HG03457 (cell line): ENCODE measurements at regions not wholly inside any gene's neighbourhood (a gene's known extent, or its start where the extent isn't known, plus 50 kb on each side); places are given as distances from the start of the nearest gene placed in this dataset.

Experiments
- ATAC-seq: cut with Tn5 transposase; IDR thresholded peaks from one replicate; pipeline ENCODE4 v1.9.1; 2021; ENCODE audit warnings: moderate number of reproducible peaks; ENCODE audit not compliant: unreplicated experiment

DNA sequence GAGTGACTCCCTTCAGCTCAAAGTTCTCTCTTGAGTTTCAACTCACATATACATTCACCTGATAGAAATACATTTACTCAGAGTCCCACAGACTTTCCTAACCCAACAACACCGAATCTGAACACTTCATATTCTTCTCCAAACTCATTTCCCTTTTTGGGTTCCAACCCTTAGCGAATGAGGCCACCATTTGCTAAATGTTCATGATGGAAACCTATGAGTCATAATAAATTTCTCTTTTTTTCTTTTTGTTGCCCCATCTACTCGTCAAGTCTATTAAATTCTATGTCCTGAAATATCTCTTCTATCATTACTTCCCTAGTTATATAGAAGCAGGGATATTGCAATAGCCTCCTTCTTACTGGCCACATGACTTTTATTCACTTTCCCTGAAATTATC is 100.1 kb downstream of the HLX start:
- ATAC-seq = no peak

DNA sequence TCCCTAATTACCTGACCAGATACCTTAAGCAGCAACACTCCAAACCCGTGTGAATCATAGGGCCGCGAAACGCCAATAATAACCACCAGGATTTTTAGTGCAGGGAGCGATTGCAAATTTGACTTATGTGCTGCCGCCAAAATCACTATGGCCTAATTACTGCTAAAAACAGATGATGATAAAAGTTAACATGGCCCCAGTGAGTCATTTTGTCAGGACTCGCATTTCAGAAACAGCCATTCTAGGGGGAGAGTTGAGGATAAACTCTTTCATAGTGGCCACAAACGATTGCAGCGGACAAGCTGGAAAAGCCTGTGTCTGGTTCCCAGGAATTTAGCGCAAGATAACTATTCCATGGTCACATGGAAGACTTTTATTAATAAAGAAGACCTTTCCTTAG is 103.4 kb downstream of the HLX start:
- ATAC-seq = no peak

DNA sequence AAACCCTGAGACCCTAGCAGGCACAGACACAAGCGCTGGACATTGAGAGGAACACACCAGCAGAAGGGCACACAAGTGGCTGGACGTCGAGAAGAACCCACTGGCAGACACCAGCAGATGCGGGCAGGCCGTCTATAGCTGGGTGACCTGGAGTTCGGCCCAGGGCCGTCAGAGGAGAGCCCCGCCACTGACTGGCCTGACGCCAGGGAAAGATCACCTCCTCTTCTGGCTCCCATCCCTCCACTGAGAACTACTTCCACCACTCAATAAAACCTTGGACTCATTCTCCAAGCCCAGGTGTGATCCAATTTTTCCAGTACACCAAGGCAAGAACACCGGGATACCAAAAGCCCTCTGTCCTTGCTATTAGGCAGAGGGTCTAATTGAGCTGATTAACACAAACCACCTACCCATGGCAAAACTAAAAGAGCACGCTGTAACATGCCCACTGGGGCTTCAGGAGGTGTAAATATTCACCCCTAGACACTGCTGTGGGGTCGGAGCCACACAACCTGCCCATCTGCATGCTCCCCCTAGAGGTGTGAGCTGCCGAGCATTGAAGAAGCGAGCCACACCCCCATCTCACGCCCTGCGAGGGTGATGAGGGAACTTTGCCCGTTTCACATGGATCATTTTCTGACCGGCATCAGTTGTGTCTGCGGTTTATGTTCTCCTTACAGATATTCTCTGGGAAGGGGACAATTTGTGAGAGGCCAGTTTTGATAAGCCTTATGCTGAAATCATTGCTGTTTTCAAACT is 104.8 kb downstream of the HLX start:
- ATAC-seq = no peak

DNA sequence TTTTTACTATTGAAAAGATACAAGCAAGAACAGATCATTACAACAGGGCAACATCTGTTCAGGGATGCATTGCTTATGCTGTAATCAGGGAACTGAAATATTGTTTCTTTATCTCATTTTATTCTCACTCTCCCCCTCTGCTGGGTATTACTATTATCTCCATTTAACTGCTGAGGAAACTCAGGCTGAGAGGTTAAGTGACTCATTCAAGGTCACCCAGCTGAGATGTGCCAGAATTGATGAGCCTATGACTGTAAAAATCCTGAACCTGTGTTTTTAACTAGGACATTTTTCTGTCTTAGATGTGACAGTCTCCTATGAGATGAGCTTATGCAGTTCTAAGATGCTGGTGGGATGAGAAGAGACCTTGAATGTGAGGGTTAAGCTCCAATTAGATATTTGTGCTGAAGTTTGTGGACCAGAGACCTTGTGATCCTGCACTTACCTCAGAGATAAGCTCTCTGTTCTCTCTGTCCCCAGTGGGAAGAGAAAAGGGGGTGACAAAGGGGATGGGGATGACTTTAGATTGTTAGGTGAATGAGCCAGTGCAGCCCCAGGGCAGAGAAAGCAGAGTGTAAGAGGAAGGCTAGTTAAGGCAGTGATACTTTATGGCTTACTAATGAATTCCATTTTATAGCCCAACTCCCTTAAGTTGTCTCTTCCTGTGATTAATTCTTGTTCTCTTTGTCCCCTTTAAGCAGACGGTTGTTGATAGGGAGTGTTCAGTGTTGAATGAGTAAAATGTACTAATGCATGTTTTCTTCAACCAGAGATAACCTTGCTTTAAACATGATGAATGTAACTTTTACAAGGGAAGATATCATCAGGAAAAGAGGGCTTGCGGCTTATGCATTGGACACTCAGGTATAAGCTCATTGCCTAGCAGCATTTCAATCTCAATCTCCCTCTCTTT is 111.4 kb downstream of the HLX start:
- no peak for ATAC-seq

DNA sequence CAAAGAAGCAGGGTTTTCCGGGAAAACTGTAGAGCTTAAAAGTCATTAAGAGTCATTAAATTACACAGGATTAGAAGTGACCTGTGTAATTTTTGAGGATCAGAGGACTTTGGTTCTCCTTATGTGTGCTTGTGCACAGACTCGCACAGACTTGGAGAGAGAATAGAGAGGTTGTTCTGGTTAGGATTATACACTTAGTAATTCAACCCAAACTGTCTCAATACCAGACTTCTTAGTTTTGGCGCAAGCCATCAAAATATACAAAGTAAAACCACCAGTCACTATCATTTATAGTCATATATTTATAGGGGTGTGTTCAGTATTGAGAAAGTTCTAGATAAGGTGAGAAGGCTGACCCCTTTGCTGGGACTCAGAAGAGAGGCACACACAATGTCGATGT is 112.3 kb downstream of the HLX start:
- ATAC-seq = no peak

DNA sequence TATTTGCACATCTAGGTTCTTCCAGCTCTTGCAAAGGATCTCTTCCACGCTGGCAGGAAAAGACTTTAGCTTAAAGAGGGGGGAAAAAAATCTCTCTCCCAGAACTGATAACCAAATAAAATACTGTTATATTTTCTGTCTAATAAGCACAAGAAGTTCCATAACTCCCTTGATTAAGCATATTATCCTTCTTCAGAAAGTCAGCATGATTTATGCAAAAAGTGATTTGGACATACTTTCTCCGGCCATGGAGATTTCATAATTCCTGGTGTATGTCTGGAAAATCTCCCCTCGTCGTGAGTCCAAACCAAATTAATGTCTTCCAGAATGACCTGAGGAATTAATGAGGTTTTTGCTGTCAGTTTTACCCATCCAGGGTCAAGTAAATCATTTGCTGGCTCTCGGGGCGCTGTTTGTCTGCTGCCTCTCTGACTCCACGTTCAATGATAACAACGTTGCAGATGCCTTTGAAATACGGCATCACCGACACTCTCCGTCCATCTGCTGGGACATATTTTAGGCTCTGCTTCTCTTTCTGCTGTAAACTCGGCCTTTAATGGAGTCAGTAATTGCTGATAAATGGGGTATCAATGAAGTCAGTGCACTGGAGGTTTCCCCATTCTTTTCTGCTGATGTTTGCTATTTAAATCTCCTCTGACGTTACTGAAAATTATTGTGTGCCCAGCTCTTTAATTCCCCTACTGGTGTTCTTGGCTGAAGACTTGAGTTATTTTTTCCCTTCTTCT is 112.9 kb downstream of the HLX start:
- ATAC-seq = no peak

DNA sequence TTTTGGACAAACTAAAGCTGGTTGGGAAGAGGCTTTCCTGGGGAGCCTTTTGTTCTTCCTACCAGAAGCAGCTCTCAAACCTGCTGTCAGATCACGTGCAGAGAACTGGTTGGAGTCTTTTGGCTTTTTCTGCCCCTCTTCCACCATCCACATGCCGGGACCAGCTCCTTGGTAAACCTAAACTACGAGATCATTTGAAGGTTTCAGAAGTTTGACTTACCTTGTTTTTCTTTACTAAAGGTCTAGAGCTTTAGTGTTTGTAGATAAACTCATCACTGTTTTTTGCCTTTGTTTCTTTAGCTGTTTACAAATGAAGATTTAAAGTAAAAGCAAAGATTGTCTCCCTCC is 113.4 kb downstream of the HLX start:
- no peak for ATAC-seq

DNA sequence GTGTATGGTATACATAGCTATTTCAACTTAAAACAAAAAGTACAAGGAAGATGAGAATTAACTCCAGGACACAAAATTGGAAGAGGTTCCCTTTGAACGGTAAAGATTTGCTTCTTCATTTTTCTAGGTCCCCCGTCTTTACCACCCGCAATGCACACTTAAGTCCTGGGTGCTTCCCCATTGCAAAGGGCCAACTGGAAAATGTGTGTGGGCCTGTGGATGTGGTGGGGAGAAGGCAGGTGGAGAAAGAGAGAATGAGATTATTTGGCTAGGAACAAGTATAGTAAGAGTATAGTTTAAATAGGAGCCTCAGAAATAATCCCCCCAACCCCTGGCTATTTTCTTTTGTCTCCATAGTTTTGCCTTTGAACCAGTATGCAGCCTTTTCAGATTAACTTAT is 115.4 kb downstream of the HLX start:
- no peak for ATAC-seq

DNA sequence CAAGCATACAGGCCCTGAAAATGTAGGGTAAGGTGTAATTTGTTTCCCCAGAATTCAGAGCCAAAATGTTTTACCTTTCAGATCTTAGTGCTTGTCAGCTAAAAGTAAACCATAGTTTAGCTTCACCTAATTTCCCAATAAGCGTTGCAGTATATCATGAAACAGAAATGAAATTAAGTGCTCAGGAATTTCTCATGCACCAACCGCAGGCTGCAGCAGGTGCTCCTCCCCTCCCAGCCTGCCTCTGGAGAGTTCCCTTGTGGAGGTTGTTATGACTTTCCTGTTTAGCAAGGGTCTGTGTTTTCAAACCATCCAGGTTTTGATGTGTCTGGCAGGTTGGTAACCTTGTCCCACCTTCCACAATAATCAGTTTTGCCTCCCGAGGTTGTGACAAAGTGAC is 118.5 kb downstream of the HLX start:
- no peak for ATAC-seq

DNA sequence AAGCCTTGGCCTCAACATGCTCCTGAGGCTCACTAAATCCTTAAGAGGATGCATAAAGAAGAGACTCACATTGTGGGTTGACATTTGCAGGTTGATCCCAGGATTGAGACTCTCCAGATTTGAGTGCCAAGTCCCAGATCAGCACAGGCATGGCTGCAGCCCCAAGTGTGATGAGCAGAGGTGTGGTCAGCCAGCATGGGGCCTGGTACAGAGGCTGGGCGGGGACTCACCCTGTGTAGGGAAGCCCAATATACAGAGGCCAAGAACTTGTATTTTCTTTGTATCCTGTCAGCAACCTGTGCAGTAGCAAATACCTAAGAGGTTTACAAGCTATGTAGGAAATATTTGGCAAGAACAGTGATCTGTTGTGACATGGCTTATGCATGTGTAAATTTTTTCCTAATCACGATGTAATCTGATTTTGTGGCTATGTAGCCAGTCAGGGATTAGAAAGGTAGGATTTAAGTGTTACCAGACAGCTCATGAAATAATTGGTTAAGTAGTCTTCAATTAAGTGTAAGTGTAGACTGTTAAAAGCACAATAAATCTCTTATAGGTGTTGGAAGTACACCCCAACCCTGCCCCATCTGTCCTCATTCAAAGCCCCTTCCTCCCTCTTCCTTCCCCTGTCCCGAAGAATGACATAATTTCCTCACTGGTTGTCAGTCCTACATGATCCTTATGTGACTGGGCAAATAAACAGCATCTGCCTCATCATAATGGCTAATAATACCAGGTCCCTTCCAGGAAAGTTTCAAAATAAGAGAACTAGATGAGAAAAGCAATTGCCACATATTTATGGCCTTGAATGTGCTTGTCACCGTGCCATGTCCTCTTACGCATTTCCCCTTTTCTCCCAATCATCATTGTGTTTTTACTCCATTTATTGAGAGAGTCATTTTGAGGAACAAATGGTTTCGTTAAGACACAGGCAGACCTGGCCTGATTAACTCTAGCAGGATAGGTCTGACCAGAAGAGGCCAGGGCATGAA is 120.9 kb downstream of the HLX start:
- no peak for ATAC-seq

DNA sequence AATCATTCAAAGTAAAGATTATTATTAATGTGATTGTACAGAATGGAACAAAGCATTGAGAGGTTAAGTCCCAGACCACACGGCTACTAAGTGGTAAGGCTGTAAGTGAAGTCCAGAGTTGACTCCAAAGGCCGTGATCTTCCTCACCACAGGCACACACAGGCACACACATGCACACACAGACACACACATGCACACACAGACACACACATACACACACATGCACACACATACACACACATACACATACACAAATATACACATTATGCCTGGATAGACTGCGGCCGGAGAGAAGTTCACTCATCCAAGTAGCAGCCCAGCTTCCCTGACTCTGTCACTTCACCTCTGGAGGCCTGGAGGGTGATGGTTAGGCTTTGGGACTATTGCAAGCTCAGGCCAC is 121.9 kb downstream of the HLX start:
- no peak for ATAC-seq

DNA sequence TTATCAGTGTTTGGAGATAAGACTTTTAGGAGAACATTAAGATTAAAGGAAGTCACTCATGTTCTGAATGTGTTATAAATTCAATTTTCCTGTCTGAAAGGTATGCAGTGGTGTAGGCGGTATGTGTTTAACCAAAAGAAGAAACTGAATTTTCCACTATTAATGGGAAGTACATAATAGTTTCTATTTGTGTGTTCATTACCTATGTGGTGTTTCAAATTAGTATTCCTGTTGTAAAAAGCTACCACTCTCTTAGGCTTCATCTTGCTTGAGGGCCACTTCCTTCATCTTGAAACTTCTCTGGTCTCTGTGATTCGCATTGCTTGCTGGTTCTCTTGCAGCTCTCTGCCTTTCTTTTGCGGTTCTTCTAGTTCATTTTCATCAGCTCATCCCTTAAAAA is 123.4 kb downstream of the HLX start:
- ATAC-seq = no peak

DNA sequence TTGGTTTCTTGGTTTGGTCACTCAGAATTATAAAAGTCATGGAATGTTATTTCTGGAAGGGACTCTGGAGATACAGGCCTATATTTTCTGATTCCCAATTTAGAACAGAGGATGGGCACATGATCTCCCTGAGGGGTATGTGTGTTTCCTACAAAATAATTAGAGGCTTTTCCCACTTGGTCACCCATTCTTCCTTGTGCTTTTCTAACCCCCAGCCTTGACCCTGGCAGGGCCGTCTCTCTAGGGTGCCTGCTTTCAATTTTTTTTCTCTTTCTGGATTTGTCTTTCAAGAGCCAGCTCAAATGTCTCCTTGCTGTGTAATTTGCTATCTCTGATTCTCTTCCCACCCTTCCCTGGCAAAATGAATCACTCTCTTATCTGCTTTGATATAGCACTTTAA is 131.9 kb downstream of the HLX start:
- no peak for ATAC-seq

DNA sequence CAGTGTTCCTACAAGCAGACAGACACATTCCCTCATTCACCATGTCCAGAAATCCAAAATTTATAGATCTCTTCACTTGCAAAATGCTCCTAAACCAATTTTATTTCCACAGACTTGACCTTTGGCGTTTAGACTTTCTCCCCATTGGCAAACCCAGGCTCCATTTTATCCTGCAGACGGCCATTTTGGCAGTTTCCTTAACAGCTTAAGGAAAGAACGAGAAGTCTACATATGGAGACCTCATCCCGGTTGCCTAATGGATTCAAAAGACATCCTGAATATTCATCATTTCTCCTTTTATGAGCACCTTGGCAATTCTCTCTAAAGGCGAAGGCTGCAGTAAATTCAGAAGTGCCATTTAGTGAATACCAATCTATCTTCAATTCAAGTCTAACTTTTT is 132.9 kb downstream of the HLX start:
- ATAC-seq = no peak

DNA sequence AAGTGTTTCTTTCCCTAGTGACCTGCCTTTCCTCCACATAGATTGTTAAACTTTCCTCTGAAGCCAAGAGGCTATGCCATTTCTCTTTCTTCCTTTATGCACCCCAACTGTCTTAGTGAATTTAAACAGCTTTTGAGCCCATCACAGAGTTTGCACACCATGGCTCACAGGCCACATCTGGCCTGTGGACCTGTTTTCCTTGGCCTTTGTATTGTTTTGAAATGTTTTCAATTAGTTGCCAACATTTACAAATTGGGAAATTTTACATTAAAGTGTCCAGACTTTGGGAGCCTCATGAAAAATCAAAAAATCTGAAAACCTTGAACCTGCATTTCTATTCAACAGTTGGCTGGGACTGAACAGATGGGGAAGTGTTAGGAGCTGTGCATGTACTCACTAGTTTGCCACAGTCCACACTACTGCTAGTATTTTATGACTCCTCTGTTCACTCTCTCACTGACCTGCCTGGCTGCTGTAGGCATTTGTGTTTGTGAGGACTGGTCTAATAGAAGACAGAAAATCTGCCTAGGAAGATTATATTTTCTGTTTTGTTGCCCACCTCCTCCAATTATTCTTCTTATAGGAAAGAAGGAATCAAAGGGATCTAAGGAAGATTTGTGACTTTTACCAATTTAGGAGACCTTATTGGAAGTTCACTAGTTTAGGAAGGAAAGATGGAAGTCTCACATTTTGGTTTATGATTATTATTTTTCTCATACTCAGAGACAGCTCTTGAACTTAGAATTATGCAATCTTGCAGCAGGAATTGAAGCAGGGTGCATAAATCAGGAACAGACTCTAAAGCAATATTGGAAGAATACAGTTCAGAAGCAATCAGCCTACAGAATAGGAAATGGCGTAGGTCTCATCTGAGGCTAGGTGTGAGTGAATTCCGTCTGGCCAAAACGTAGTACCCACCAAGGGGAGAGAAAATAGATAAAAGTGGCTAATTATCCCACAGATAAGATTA is 134.7 kb downstream of the HLX start:
- no peak for ATAC-seq

DNA sequence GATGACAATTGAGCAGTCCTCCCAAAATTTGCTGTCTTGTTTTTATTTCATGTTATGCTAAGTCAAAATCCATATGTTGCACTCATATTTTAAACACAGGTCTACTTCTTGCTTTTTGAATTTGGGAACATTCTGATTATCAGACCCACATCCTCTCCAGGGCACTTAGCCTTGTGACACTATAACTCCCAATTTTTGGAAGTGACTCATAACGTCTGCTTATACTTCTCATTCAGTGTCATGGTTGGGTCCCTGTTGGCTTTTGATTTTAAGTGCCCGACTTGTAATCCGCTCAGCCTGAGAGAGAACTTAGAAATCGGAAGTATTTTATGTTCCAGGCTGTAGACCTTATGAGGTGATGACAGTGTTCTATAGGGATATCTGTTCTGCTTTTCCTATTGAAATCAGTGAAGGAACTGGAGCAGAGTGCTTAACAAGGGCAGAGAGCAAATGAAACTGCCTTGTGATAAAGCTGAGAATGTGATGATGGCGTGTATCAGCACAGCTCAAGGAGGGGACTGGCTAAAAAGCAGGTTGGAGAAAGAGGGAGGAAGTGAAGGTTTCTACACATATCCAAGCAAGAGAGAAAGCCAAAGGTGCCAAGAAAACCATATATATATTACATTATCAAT is 136.0 kb downstream of the HLX start:
- ATAC-seq = no peak

DNA sequence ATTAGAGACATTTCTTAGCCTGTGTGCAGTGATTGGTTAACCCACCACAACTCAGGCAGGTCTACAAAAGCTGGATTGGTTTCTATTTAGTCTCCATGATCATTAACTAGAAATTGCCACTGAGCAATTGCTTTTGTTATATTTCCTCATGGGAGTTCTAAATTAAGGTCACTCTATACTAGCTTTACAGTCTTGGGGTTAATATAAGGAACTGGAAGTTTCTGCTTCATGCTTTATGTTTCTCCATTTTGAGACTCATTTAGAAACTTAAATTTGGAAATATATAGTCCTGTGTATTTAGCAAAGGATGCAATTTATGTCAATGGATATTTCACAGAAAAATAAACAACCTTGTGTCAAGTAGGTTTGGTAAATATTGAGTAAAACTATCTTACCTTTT is 137.5 kb downstream of the HLX start:
- no peak for ATAC-seq

DNA sequence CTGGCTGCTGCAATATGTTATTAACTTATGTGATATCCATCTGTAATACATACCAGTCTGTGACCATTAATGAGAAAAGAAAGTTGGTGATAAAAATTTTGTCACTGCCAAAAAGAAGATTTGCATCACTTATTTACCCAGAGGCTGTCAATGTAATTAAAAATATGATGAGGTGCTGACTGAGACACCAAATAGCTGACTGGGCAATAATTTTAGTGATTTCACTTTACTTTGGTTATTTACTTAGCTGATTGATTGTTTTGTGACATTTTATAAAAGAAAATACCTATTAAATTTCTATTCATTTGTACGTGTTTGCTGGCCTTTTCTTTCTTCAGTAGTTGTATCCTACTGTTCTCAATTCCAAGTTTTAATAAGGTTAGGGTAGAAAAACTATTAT is 139.2 kb downstream of the HLX start:
- ATAC-seq = no peak

DNA sequence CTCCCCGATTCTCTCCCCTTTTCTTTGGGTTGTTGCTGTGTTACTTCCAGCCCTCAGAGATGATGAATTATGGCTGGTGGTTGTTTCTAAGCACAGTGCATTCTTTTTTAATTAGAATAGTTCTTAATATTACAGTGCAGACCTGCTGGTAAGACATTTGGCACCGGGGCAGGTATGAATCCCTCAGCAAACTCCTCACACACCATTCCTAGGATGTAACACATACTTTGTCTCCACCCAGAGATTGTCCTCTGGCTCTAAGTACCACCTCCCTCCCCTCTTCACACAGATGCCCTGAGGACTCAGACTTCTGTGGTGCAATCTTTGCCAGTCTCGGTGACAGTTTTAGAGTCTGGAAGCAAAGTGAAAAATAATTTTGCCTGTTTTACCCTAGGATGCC is 143.1 kb downstream of the HLX start:
- no peak for ATAC-seq
